Astrocyte of the cerebellum (primary cell): ENCODE measurements at regions not wholly inside any gene's neighbourhood (a gene's known extent, or its start where the extent isn't known, plus 50 kb on each side); places are given as distances from the start of the nearest gene placed in this dataset.

Experiments
- DNase-seq: peaks from one replicate; pipeline ENCODE4 v3.0.0-alpha.2; 2011; ENCODE audit warnings: low read depth
- H3K4me3 ChIP-seq: 2 replicates; pipeline ENCODE4 v1.5.1; 2011; ENCODE audit warnings: mild to moderate bottlenecking, low read depth, low read length, moderate library complexity
- CTCF ChIP-seq: IDR thresholded peaks from 2 replicates; pipeline ENCODE4 v1.5.1; 2012; ENCODE audit warnings: low read length, low read depth, moderate library complexity, mild to moderate bottlenecking; ENCODE audit errors: missing control alignments
- in situ Hi-C: cut with HindIII; loops from 2 replicates; pipeline ENCODE4 v1.10.0; 2017; ENCODE audit warnings: low sequenced_read_pairs

GRCh38 chr12:98401427-98401826, 114.0 kb upstream of the TMPO start:
- DNase-seq, result no peak
- H3K4me3 ChIP-seq, result no peak overlapping the region
- in situ Hi-C loops, result no loop called here
- TF ChIP-seq CTCF, result no peak

GRCh38 chr12:98402091-98402490, 113.3 kb upstream of the TMPO start:
- TF ChIP-seq CTCF, result no peak

GRCh38 chr12:98402671-98403070, 112.7 kb upstream of the TMPO start:
- no peak for DNase-seq
- no peak overlapping the region for H3K4me3 ChIP-seq
- no peak for TF ChIP-seq CTCF
- in situ Hi-C loops, result no loop called here

More at GRCh38 chr12:98402091-98402490, 113.3 kb upstream of the TMPO start:
- in situ Hi-C loops, result no loop called here
- no peak for DNase-seq
- no peak overlapping the region for H3K4me3 ChIP-seq

- no peak for DNase-seq
- no peak overlapping the region for H3K4me3 ChIP-seq
- in situ Hi-C loops, result no loop called here
- TF ChIP-seq CTCF, result no peak
Measured at GRCh38 chr12:98403385-98403784, 112.0 kb upstream of the TMPO start.

- in situ Hi-C loops, result no loop called here
- no peak for DNase-seq
- no peak overlapping the region for H3K4me3 ChIP-seq
- no peak for TF ChIP-seq CTCF
Measured at GRCh38 chr12:98403936-98404335, 111.5 kb upstream of the TMPO start.

- TF ChIP-seq CTCF, result no peak
- no peak for DNase-seq
- in situ Hi-C loops, result no loop called here
- H3K4me3 ChIP-seq, result no peak overlapping the region
Measured at GRCh38 chr12:98405805-98406366, 109.5 kb upstream of the TMPO start.
